ENCODE measurements at regions not wholly inside any gene's neighbourhood (a gene's known extent, or its start where the extent isn't known, plus 50 kb on each side); places are given as distances from the start of the nearest gene placed in this dataset.

GRCh38 chr18:60024345-60024744 is 124.5 kb downstream of the PMAIP1 start:
- no peaks in the 10 kb centered on the region for H3K27me3 ChIP-seq (ENCODE audit: low read length)
- DNase-seq (no peak), ATAC-seq (no peak)
- H4K20me1 ChIP-seq (ENCODE audit: low read length) = no peaks in the 10 kb centered on the region
- H3K4me2 ChIP-seq (ENCODE audit: low read length) = no peak overlapping the region
- intact Hi-C loops (cut with micrococcal nuclease) = no loop called here
- no peaks in the 10 kb centered on the region for H3K9me2 ChIP-seq (replicated peaks; ENCODE audit: low read length)
- H3K9me3 ChIP-seq (ENCODE audit: low read length) = no peaks in the 10 kb centered on the region
- no peak overlapping the region for H2AFZ ChIP-seq (ENCODE audit: low read length)
- H3K36me3 ChIP-seq (ENCODE audit: low read depth, low read length) = no peaks in the 10 kb centered on the region
- H3K4me3 ChIP-seq (ENCODE audit: low read length) = no peak overlapping the region
- no peak overlapping the region for H3K27ac ChIP-seq (ENCODE audit: low read length)
- H3K79me2 ChIP-seq (ENCODE audit: low read length) = no peaks in the 10 kb centered on the region
- ChIA-PET CTCF (no interaction called here), POLR2A (ENCODE audit: unreplicated experiment) (no interaction called here)
- H3K4me1 ChIP-seq (ENCODE audit: insufficient read depth, low read length) = peaks cover 27% of the 10 kb centered on the region
- no peak overlapping the region for H3K9ac ChIP-seq (ENCODE audit: low read length)
- H3F3A ChIP-seq (ENCODE audit: low read length, unreplicated experiment) = no peaks in the 10 kb centered on the region
- no TSS peak for BruUV-seq (replicated peaks)
- TF ChIP-seq EZH2phosphoT487 (IDR thresholded peaks at IDR 0.05; ENCODE audit: borderline replicate concordance, low read length) (no peak), EZH2 (IDR thresholded peaks at IDR 0.05; ENCODE audit: low read length, unreplicated experiment) (no peak)
- TF ChIP-seq, protein P1, sequence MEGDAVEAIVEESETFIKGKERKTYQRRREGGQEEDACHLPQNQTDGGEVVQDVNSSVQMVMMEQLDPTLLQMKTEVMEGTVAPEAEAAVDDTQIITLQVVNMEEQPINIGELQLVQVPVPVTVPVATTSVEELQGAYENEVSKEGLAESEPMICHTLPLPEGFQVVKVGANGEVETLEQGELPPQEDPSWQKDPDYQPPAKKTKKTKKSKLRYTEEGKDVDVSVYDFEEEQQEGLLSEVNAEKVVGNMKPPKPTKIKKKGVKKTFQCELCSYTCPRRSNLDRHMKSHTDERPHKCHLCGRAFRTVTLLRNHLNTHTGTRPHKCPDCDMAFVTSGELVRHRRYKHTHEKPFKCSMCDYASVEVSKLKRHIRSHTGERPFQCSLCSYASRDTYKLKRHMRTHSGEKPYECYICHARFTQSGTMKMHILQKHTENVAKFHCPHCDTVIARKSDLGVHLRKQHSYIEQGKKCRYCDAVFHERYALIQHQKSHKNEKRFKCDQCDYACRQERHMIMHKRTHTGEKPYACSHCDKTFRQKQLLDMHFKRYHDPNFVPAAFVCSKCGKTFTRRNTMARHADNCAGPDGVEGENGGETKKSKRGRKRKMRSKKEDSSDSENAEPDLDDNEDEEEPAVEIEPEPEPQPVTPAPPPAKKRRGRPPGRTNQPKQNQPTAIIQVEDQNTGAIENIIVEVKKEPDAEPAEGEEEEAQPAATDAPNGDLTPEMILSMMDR (conservative IDR thresholded peaks at IDR 0.05; ENCODE audit: low read depth, low read length) = no peak

DNA sequence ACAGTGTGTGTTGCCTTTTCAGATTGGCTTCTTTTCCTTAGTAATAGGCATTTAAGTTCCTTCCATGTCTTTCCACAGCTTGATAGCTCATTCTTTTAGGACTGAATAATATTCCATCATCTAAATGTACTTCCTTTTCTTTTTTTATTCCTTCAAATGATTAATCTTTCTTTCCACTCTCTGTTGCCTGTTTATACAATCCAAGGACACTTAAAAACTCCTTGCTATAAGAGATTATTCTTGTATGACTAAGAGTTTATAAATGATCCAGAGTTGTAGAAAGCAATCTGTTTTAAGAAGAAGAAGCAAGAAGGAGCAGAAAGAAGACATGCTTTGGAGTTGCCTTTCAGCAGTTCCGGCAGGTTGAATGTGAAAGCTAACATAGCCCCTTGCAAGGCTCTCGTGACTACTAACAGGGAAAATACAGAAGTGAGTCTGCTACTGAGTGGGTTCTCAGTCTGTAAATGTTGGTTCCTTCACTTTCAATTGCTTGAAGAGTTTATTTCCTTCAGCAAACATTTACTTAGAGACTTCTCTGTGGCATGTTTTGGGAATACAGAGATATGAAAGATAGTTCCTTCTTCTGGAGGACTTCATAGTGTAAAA is 123.0 kb downstream of the PMAIP1 start:
- Histone ChIP-seq H3F3A (ENCODE audit: low read length, unreplicated experiment) (no peaks in the 10 kb centered on the region), H3K27me3 (ENCODE audit: low read length) (no peaks in the 10 kb centered on the region), H4K20me1 (ENCODE audit: low read length) (no peaks in the 10 kb centered on the region), H3K4me3 (ENCODE audit: low read length) (no peak overlapping the region), H3K4me1 (ENCODE audit: insufficient read depth, low read length) (peaks cover 37% of the 10 kb centered on the region), H3K9me3 (ENCODE audit: low read length) (no peaks in the 10 kb centered on the region), H2AFZ (ENCODE audit: low read length) (no peak overlapping the region), H3K4me2 (ENCODE audit: low read length) (no peak overlapping the region), H3K9ac (ENCODE audit: low read length) (no peak overlapping the region), H3K27ac (ENCODE audit: low read length) (no peak overlapping the region), H3K9me2 (replicated peaks; ENCODE audit: low read length) (no peaks in the 10 kb centered on the region), H3K36me3 (ENCODE audit: low read depth, low read length) (no peaks in the 10 kb centered on the region), H3K79me2 (ENCODE audit: low read length) (no peaks in the 10 kb centered on the region)
- no peak for ATAC-seq
- BruUV-seq (replicated peaks) = no TSS peak
- TF ChIP-seq, protein P1 (conservative IDR thresholded peaks at IDR 0.05; ENCODE audit: low read depth, low read length) = no peak
- TF ChIP-seq EZH2 (IDR thresholded peaks at IDR 0.05; ENCODE audit: low read length, unreplicated experiment) = no peak
- no peak for TF ChIP-seq EZH2phosphoT487 (IDR thresholded peaks at IDR 0.05; ENCODE audit: borderline replicate concordance, low read length)
- DNase-seq = no peak
- intact Hi-C loops (cut with micrococcal nuclease) = no loop called here
- ChIA-PET POLR2A (ENCODE audit: unreplicated experiment) (no interaction called here), CTCF (no interaction called here)

DNA sequence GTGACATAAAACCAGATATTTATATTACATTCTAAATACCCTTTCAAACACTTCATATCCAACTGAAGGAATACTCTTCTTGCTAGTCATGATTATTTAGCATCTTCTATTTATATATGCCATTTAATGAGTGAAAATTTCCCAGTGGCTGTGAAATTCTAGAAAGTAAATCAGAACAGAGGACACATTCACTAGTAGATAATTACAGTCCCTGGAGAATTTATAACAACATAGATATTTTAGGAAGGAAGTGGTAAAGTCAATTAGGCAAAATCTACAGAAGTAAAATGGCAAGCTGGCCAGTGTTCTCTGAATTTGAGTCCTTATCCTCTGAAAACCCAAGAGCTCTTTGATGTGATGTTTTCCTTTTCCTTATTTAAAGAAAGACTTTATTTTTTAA is 121.8 kb downstream of the PMAIP1 start:
- Histone ChIP-seq H2AFZ (ENCODE audit: low read length) (no peak overlapping the region), H3K79me2 (ENCODE audit: low read length) (no peaks in the 10 kb centered on the region), H3K4me1 (ENCODE audit: insufficient read depth, low read length) (peaks cover 31% of the 10 kb centered on the region), H3K4me2 (ENCODE audit: low read length) (no peak overlapping the region), H3K4me3 (ENCODE audit: low read length) (no peak overlapping the region), H3K36me3 (ENCODE audit: low read depth, low read length) (no peaks in the 10 kb centered on the region), H3K9me3 (ENCODE audit: low read length) (no peaks in the 10 kb centered on the region), H4K20me1 (ENCODE audit: low read length) (no peaks in the 10 kb centered on the region), H3K27ac (ENCODE audit: low read length) (no peak overlapping the region), H3F3A (ENCODE audit: low read length, unreplicated experiment) (no peaks in the 10 kb centered on the region), H3K9me2 (replicated peaks; ENCODE audit: low read length) (no peaks in the 10 kb centered on the region), H3K27me3 (ENCODE audit: low read length) (no peaks in the 10 kb centered on the region), H3K9ac (ENCODE audit: low read length) (no peak overlapping the region)
- no peak for ATAC-seq
- CTCF ChIA-PET = no interaction called here
- POLR2A ChIA-PET (ENCODE audit: unreplicated experiment) = no interaction called here
- intact Hi-C loops (cut with micrococcal nuclease) = no loop called here
- DNase-seq = no peak
- TF ChIP-seq, protein P1 (conservative IDR thresholded peaks at IDR 0.05; ENCODE audit: low read depth, low read length) = no peak
- no peak for TF ChIP-seq EZH2phosphoT487 (IDR thresholded peaks at IDR 0.05; ENCODE audit: borderline replicate concordance, low read length)
- no peak for TF ChIP-seq EZH2 (IDR thresholded peaks at IDR 0.05; ENCODE audit: low read length, unreplicated experiment)
- BruUV-seq (replicated peaks) = no TSS peak
